ENCODE measurements at regions not wholly inside any gene's neighbourhood (a gene's known extent, or its start where the extent isn't known, plus 50 kb on each side); places are given as distances from the start of the nearest gene placed in this dataset.

DNA sequence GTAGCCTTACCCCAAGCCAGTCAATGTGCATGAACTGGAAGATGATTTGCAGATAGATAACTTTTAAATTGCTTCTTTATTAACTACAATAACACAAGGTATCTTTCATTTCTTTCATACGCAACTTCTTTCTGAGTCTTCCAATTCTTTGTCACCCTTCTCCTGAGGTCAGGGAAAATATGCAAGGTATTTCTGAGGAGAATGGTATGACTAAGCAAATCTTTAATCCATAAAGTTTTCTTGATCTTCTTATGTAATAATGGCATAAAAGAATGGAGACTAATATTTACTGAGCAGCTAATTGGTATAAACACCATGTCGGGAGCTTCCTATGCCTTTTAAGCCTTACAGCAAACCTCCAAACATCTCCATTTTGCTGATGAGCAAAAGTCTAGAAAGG lies 438.9 kb downstream of the KCNJ2 start:
- peaks cover 1% of the 10 kb centered on the region for H3K27me3 Mint-ChIP-seq (ENCODE audit: insufficient read depth, low read depth, poor library complexity)
- Histone ChIP-seq H4K20me1 (replicated peaks; ENCODE audit: insufficient read depth) (no peaks in the 10 kb centered on the region), H3K27me3 (ENCODE audit: insufficient read depth) (no peaks in the 10 kb centered on the region), H3K4me3 (no peak overlapping the region), H3K27ac (ENCODE audit: low read depth) (no peak overlapping the region), H3K36me3 (ENCODE audit: insufficient read depth) (no peaks in the 10 kb centered on the region), H3K4me1 (ENCODE audit: insufficient read depth) (peaks cover 10% of the 10 kb centered on the region; the same call in 1 of the 2 replicates), H3K9me2 (ENCODE audit: insufficient read depth) (no peaks in the 10 kb centered on the region), H3F3A (replicated peaks; ENCODE audit: low read depth) (no peaks in the 10 kb centered on the region), H3K79me2 (replicated peaks; ENCODE audit: insufficient read depth) (no peaks in the 10 kb centered on the region), H2AFZ (peak overlapping the region; percentile 11; the same call in 1 of the 2 replicates), H3K4me2 (no peak overlapping the region; the same call in 1 of the 2 replicates)
- DNase-seq (ENCODE audit: low spot score) (no peak), ATAC-seq (no peak)
- no peaks in the 10 kb centered on the region for H3K36me3 Mint-ChIP-seq (ENCODE audit: low read depth)
- TF ChIP-seq EZH2 (IDR thresholded peaks at IDR 0.05; ENCODE audit: low read depth, unreplicated experiment) (no peak), EZH2phosphoT487 (IDR thresholded peaks at IDR 0.05; ENCODE audit: unreplicated experiment) (no peak)
- H3K9me3 Mint-ChIP-seq, result no peaks in the 10 kb centered on the region
- peaks cover 16% of the 10 kb centered on the region for H3K4me1 Mint-ChIP-seq
- peak overlapping the region; percentile 75 for H3K27ac Mint-ChIP-seq
- no peak overlapping the region for H3K4me3 Mint-ChIP-seq

DNA sequence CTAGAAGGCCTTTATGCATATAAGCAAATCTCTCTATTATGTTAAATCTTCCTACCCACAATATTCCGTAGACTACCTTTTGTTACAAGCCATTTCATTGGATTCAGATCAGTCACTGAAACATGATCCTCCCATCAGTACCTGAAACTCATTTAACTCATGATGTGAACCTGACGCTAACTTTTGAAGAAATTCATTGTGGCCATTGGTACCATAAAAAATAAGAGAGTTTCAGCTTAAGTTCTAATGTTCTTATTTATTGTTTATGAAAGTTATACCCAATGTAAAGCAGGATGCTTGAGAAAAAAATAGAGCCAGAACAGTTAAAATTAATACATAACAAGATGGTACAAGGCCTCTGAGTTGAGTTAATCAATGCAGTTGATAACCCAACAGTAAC lies 439.6 kb downstream of the KCNJ2 start:
- H3K36me3 Mint-ChIP-seq (ENCODE audit: low read depth), result no peaks in the 10 kb centered on the region
- Histone ChIP-seq H2AFZ (no peak overlapping the region), H3K27me3 (ENCODE audit: insufficient read depth) (no peaks in the 10 kb centered on the region), H3K9me2 (ENCODE audit: insufficient read depth) (no peaks in the 10 kb centered on the region), H4K20me1 (replicated peaks; ENCODE audit: insufficient read depth) (no peaks in the 10 kb centered on the region), H3F3A (replicated peaks; ENCODE audit: low read depth) (no peaks in the 10 kb centered on the region), H3K36me3 (ENCODE audit: insufficient read depth) (no peaks in the 10 kb centered on the region), H3K27ac (ENCODE audit: low read depth) (no peak overlapping the region), H3K4me1 (ENCODE audit: insufficient read depth) (peaks cover 10% of the 10 kb centered on the region; the same call in 1 of the 2 replicates), H3K4me3 (no peak overlapping the region), H3K79me2 (replicated peaks; ENCODE audit: insufficient read depth) (no peaks in the 10 kb centered on the region), H3K4me2 (no peak overlapping the region)
- H3K27me3 Mint-ChIP-seq (ENCODE audit: insufficient read depth, low read depth, poor library complexity), result peaks cover 1% of the 10 kb centered on the region
- TF ChIP-seq, protein P1, sequence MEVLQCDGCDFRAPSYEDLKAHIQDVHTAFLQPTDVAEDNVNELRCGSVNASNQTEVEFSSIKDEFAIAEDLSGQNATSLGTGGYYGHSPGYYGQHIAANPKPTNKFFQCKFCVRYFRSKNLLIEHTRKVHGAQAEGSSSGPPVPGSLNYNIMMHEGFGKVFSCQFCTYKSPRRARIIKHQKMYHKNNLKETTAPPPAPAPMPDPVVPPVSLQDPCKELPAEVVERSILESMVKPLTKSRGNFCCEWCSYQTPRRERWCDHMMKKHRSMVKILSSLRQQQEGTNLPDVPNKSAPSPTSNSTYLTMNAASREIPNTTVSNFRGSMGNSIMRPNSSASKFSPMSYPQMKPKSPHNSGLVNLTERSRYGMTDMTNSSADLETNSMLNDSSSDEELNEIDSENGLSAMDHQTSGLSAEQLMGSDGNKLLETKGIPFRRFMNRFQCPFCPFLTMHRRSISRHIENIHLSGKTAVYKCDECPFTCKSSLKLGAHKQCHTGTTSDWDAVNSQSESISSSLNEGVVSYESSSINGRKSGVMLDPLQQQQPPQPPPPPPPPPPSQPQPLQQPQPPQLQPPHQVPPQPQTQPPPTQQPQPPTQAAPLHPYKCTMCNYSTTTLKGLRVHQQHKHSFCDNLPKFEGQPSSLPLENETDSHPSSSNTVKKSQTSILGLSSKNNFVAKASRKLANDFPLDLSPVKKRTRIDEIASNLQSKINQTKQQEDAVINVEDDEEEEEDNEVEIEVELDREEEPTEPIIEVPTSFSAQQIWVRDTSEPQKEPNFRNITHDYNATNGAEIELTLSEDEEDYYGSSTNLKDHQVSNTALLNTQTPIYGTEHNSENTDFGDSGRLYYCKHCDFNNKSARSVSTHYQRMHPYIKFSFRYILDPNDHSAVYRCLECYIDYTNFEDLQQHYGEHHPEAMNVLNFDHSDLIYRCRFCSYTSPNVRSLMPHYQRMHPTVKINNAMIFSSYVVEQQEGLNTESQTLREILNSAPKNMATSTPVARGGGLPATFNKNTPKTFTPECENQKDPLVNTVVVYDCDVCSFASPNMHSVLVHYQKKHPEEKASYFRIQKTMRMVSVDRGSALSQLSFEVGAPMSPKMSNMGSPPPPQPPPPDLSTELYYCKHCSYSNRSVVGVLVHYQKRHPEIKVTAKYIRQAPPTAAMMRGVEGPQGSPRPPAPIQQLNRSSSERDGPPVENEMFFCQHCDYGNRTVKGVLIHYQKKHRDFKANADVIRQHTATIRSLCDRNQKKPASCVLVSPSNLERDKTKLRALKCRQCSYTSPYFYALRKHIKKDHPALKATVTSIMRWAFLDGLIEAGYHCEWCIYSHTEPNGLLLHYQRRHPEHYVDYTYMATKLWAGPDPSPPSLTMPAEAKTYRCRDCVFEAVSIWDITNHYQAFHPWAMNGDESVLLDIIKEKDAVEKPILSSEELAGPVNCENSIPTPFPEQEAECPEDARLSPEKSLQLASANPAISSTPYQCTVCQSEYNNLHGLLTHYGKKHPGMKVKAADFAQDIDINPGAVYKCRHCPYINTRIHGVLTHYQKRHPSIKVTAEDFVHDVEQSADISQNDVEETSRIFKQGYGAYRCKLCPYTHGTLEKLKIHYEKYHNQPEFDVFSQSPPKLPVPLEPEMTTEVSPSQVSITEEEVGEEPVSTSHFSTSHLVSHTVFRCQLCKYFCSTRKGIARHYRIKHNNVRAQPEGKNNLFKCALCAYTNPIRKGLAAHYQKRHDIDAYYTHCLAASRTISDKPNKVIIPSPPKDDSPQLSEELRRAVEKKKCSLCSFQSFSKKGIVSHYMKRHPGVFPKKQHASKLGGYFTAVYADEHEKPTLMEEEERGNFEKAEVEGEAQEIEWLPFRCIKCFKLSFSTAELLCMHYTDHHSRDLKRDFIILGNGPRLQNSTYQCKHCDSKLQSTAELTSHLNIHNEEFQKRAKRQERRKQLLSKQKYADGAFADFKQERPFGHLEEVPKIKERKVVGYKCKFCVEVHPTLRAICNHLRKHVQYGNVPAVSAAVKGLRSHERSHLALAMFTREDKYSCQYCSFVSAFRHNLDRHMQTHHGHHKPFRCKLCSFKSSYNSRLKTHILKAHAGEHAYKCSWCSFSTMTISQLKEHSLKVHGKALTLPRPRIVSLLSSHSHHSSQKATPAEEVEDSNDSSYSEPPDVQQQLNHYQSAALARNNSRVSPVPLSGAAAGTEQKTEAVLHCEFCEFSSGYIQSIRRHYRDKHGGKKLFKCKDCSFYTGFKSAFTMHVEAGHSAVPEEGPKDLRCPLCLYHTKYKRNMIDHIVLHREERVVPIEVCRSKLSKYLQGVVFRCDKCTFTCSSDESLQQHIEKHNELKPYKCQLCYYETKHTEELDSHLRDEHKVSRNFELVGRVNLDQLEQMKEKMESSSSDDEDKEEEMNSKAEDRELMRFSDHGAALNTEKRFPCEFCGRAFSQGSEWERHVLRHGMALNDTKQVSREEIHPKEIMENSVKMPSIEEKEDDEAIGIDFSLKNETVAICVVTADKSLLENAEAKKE (CRISPR knock-in tag; IDR thresholded peaks at IDR 0.05), result no peak
- TF ChIP-seq ZNF114 (CRISPR knock-in tag; IDR thresholded peaks at IDR 0.05), result no peak
- TF ChIP-seq POLR2AphosphoS5 (IDR thresholded peaks at IDR 0.05; ENCODE audit: low read depth), result no peak
- TF ChIP-seq EZH2phosphoT487 (IDR thresholded peaks at IDR 0.05; ENCODE audit: unreplicated experiment), result no peak
- TF ChIP-seq ZNF331 (CRISPR knock-in tag; IDR thresholded peaks at IDR 0.05; ENCODE audit: low read depth), result no peak
- TF ChIP-seq STAT1 (IDR thresholded peaks at IDR 0.05; ENCODE audit: unreplicated experiment), result no peak
- TF ChIP-seq EZH2 (IDR thresholded peaks at IDR 0.05; ENCODE audit: low read depth, unreplicated experiment), result no peak
- no peak for TF ChIP-seq JUNB (IDR thresholded peaks at IDR 0.05; ENCODE audit: unreplicated experiment)
- TF ChIP-seq, protein P2, sequence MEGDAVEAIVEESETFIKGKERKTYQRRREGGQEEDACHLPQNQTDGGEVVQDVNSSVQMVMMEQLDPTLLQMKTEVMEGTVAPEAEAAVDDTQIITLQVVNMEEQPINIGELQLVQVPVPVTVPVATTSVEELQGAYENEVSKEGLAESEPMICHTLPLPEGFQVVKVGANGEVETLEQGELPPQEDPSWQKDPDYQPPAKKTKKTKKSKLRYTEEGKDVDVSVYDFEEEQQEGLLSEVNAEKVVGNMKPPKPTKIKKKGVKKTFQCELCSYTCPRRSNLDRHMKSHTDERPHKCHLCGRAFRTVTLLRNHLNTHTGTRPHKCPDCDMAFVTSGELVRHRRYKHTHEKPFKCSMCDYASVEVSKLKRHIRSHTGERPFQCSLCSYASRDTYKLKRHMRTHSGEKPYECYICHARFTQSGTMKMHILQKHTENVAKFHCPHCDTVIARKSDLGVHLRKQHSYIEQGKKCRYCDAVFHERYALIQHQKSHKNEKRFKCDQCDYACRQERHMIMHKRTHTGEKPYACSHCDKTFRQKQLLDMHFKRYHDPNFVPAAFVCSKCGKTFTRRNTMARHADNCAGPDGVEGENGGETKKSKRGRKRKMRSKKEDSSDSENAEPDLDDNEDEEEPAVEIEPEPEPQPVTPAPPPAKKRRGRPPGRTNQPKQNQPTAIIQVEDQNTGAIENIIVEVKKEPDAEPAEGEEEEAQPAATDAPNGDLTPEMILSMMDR (conservative IDR thresholded peaks at IDR 0.05; ENCODE audit: low read depth in 2 of 2), result no peak
- no peak overlapping the region for H3K4me3 Mint-ChIP-seq
- DNase-seq (ENCODE audit: low spot score) (no peak), ATAC-seq (no peak)
- H3K27ac Mint-ChIP-seq, result peak overlapping the region; percentile 49
- no peaks in the 10 kb centered on the region for H3K9me3 Mint-ChIP-seq
- peaks cover 16% of the 10 kb centered on the region for H3K4me1 Mint-ChIP-seq

Data from GM23338 (cell line).